Activated T-helper 1 cell treated with anti-CD3 and anti-CD28 coated beads, Interleukin-12 subunit alpha, Interleukin-12 subunit beta, Interleukin-2, Interleukin-4 antibody, amounts not matched to agents 30 ng/mL and 10 ng/mL and 1 ng/mL, durations not matched to agents 14 hours and 24 hours and 36 hours (primary cell): ENCODE measurements at regions not wholly inside any gene's neighbourhood (a gene's known extent, or its start where the extent isn't known, plus 50 kb on each side); places are given as distances from the start of the nearest gene placed in this dataset.
"Not testable (repeated sequence)": the region's sequence is repeated elsewhere in the genome, so short reads cannot be mapped to it uniquely, and the experiment has no call there.

ENCODE experiments used
- DNase-seq: peaks from one replicate; pipeline ENCODE4 v3.0.0; 2021; ENCODE audit warnings: low spot score
- H3K27ac Mint-ChIP-seq: one replicate; pipeline ENCODE4 v1.8.0; 2021; ENCODE audit warnings: mild to moderate bottlenecking, mixed read lengths
- H3K27me3 Mint-ChIP-seq: one replicate; pipeline ENCODE4 v1.8.0; 2022; ENCODE audit warnings: mild to moderate bottlenecking, moderate library complexity, mixed read lengths; ENCODE audit not compliant: insufficient read depth
- H3K36me3 Mint-ChIP-seq: one replicate; pipeline ENCODE4 v1.8.0; 2021; ENCODE audit warnings: low read depth, mixed read lengths
- H3K4me1 Mint-ChIP-seq: one replicate; pipeline ENCODE4 v1.8.0; 2021; ENCODE audit warnings: low read depth, mixed read lengths
- H3K4me3 Mint-ChIP-seq: one replicate; pipeline ENCODE4 v1.8.0; 2021; ENCODE audit warnings: mild to moderate bottlenecking, moderate library complexity, mixed read lengths
- H3K9me3 Mint-ChIP-seq: one replicate; pipeline ENCODE4 v1.8.0; 2021; ENCODE audit warnings: mixed read lengths
- intact Hi-C: fragments of 100-400 bp; cut with micrococcal nuclease; formaldehyde crosslinking; loops from one replicate; pipeline ENCODE4 v1.15.1; 2024

DNA sequence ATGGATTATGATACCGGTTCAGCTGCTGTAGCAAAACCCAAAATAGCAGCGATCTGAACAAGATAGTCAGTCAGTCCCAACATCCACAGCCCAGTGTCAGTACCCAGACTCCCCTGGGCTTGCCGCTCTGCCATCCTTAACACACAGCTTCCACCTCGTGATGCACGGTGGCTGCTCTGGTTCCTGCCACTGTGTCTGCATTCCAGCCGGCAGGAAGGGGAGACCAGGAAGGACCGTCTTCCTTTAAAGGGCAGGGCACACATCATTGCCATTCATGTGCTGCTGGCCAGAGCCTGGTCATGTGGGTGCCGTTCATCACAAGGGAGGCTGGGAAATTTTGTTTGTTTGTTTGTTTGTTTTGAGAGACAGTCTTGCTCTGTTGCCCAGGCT lies 131.0 kb upstream of the IER5L start:
- H3K27me3 Mint-ChIP-seq = peaks cover 4% of the 10 kb centered on the region
- H3K4me3 Mint-ChIP-seq = no peak overlapping the region
- no peak overlapping the region for H3K27ac Mint-ChIP-seq
- intact Hi-C loops = no loop called here
- H3K36me3 Mint-ChIP-seq = no peaks in the 10 kb centered on the region
- DNase-seq = no peak
- H3K9me3 Mint-ChIP-seq = no peaks in the 10 kb centered on the region
- peaks cover 11% of the 10 kb centered on the region for H3K4me1 Mint-ChIP-seq

DNA sequence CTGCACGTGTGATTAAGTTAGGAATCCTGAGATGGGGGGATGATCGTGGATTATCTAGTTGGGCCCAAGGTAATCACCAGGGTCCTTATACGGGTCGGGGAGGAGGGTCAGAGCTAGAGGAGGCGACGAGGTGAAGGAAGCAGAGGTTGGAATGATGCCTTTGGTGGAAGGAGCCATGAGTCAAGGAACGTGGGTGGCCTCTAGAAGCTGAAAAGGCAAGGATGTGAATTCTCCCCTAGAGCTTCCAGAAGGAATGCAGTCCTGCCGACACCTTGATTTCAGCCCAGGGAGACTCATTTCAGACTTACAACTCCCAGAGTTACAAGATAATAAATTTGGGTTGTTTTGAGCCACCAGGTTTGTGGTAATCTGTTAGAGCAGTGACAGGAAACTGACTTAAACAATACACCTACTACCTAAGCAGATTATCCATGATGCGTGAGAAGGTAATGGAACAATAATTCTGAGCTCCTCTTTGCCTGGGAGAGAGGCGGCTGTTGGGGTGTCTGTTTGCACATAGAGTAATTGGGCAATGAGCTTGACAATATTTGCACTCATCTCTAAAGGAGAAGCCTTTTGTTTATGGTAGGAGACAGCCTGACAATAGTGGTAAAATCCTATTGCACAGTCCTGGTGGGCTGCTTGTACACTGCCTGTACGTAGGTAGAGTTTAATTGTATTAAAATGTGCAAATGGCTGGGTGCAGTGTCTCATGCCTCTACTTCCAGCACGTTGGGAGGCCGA lies 129.3 kb upstream of the IER5L start:
- intact Hi-C loops = loop anchor here (1.0 kb wide), 1 partner anchor 37 kb away; no protein-coding TSS in a partner anchor
- no peak overlapping the region for H3K27ac Mint-ChIP-seq
- H3K4me3 Mint-ChIP-seq = no peak overlapping the region
- DNase-seq = no peak
- H3K27me3 Mint-ChIP-seq = peaks cover 4% of the 10 kb centered on the region
- peaks cover 5% of the 10 kb centered on the region for H3K9me3 Mint-ChIP-seq
- H3K36me3 Mint-ChIP-seq = no peaks in the 10 kb centered on the region
- H3K4me1 Mint-ChIP-seq = peaks cover 11% of the 10 kb centered on the region

DNA sequence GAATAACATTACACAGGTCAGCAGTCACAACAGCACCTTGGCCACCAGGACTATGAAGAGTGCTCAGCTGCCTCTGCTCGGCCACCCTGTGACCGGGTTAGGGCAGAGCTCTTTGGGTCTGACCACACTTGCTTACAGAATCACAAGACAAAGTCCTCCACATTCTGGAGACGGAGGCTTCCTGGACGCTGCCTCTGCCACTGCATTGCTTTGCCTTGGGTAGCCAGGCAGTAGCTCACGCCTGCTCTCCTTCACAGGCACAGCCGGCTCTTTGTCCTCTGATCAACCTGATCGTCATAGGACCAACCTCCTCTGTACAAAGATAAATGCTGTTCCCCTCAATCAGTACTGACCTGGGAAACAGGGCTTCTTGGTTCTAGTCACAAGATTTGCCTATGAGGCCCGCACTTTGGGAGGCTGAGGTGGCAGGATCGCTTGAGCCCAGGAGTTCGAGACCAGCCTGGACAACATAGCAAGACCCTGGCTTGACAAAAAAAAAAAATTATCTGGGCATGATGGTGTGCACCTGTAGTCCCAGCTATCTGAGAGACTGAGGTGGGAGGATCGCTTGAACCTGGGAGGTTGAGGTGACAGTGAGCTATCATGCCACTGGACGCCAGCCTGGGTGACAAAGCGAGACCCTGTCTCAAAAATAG lies 128.4 kb upstream of the IER5L start:
- peaks cover 2% of the 10 kb centered on the region for H3K27me3 Mint-ChIP-seq
- H3K9me3 Mint-ChIP-seq = peaks cover 7% of the 10 kb centered on the region
- H3K27ac Mint-ChIP-seq = no peak overlapping the region
- peaks cover 11% of the 10 kb centered on the region for H3K4me1 Mint-ChIP-seq
- H3K36me3 Mint-ChIP-seq = no peaks in the 10 kb centered on the region
- DNase-seq = no peak
- no peak overlapping the region for H3K4me3 Mint-ChIP-seq
- intact Hi-C loops = no loop called here

DNA sequence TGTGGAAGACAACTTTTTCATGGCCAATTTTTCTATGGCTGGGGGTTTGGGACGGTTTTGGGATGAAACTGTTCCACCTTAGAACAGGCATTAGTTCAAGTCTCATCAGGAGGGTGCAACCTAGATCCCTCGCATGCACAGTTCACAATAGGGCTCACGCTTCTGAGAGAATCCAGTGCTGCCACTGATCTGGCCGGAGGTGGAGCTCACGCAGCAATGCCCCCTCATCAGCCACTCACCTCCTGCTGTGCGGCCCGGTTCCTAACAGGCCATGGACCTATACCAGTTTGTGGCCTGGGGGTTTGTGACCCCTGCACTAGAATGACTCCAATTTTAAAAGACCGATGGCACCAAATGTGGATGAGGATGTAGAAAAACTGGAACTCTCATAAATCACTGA lies 127.2 kb upstream of the IER5L start:
- no peaks in the 10 kb centered on the region for H3K36me3 Mint-ChIP-seq
- H3K9me3 Mint-ChIP-seq = peaks cover 7% of the 10 kb centered on the region
- intact Hi-C loops = no loop called here
- no peak overlapping the region for H3K4me3 Mint-ChIP-seq
- H3K27me3 Mint-ChIP-seq = peaks cover 3% of the 10 kb centered on the region
- DNase-seq = no peak
- no peak overlapping the region for H3K27ac Mint-ChIP-seq
- H3K4me1 Mint-ChIP-seq = peaks cover 11% of the 10 kb centered on the region

DNA sequence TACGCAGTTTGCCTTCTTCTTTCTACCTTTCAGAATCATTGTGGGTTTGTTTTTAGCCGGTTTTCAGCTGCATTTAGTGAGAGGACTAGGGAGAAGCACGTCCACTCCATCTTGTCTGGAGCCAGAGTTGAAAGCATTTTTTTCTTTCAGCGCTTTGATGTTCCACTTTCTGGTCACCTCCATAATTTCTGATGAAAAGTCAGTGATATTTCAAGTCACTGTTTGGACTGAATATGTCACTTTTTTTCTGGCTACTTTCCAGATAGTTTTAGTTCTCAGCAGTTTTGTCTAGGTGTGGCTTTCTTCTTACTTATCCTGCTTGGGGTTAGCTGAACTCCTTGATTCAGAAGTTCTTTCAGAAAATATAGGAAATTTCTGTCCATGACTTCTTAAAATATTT lies 123.9 kb upstream of the IER5L start:
- intact Hi-C loops = no loop called here
- Mint-ChIP-seq H3K27me3 (peaks cover 19% of the 10 kb centered on the region), H3K4me3 (no peak overlapping the region), H3K36me3 (no peaks in the 10 kb centered on the region), H3K9me3 (peaks cover 20% of the 10 kb centered on the region), H3K27ac (no peak overlapping the region), H3K4me1 (peaks cover 4% of the 10 kb centered on the region)
- no peak for DNase-seq

- Mint-ChIP-seq H3K27me3 (peaks cover 27% of the 10 kb centered on the region), H3K9me3 (peaks cover 31% of the 10 kb centered on the region)
- H3K36me3 Mint-ChIP-seq, H3K4me1 Mint-ChIP-seq, intact Hi-C loops, H3K4me3 Mint-ChIP-seq, H3K27ac Mint-ChIP-seq, DNase-seq: not testable (repeated sequence)
These were observed 118.1 kb upstream of the IER5L start for GRCh38 chr9:129296195-129296594.

DNA sequence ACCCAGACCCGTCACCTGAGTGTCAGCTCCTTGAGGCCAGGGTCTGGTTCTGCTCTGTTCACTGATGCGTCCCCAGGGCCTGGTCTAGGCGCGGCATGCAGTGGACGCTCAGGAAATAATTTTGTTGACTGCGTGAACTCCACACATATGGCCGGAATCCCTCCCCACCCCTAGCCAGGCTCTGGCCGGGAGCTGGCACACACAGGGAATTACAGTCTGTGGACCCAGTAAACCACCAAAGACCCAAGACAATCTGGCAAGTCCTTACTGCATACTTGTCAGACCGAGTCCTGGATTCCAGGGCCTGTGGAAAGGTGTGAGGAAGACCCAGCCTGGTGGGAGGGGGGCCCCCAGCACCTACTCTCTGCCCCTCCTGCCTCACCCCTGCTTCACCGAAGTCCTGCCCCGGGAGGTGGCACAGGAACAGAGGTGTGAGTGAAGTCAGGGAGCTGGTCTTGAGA lies 113.0 kb upstream of the IER5L start:
- Mint-ChIP-seq H3K4me3 (no peak overlapping the region), H3K9me3 (peaks cover 17% of the 10 kb centered on the region), H3K36me3 (no peaks in the 10 kb centered on the region), H3K27me3 (peaks cover 13% of the 10 kb centered on the region), H3K4me1 (no peaks in the 10 kb centered on the region), H3K27ac (no peak overlapping the region)
- no peak for DNase-seq
- intact Hi-C loops = no loop called here

- no peak for DNase-seq
- no peak overlapping the region for H3K27ac Mint-ChIP-seq
- no peaks in the 10 kb centered on the region for H3K4me1 Mint-ChIP-seq
- H3K27me3 Mint-ChIP-seq = peaks cover 12% of the 10 kb centered on the region
- H3K4me3 Mint-ChIP-seq = no peak overlapping the region
- H3K36me3 Mint-ChIP-seq = no peaks in the 10 kb centered on the region
- intact Hi-C loops = no loop called here
- peaks cover 12% of the 10 kb centered on the region for H3K9me3 Mint-ChIP-seq
These were observed 112.5 kb upstream of the IER5L start for GRCh38 chr9:129290606-129291005.

- Mint-ChIP-seq H3K4me1 (no peaks in the 10 kb centered on the region), H3K9me3 (peaks cover 5% of the 10 kb centered on the region), H3K27ac (no peak overlapping the region), H3K36me3 (no peaks in the 10 kb centered on the region), H3K4me3 (no peak overlapping the region), H3K27me3 (peaks cover 12% of the 10 kb centered on the region)
- DNase-seq = no peak
- intact Hi-C loops = no loop called here
These were observed 111.8 kb upstream of the IER5L start for GRCh38 chr9:129289883-129290282.

GRCh38 chr9:129289131-129289731 lies 111.2 kb upstream of the IER5L start:
- H3K4me1 Mint-ChIP-seq = no peaks in the 10 kb centered on the region
- DNase-seq = no peak
- H3K4me3 Mint-ChIP-seq = no peak overlapping the region
- H3K36me3 Mint-ChIP-seq = no peaks in the 10 kb centered on the region
- intact Hi-C loops = no loop called here
- peaks cover 7% of the 10 kb centered on the region for H3K27me3 Mint-ChIP-seq
- peaks cover under 1% of the 10 kb centered on the region for H3K9me3 Mint-ChIP-seq
- H3K27ac Mint-ChIP-seq = no peak overlapping the region

GRCh38 chr9:129287619-129288305 lies 109.7 kb upstream of the IER5L start:
- Mint-ChIP-seq H3K4me3 (no peak overlapping the region), H3K36me3 (no peaks in the 10 kb centered on the region), H3K27me3 (peaks cover 7% of the 10 kb centered on the region), H3K9me3 (no peaks in the 10 kb centered on the region), H3K4me1 (no peaks in the 10 kb centered on the region), H3K27ac (no peak overlapping the region)
- DNase-seq = no peak
- intact Hi-C loops = no loop called here

- Mint-ChIP-seq H3K36me3 (no peaks in the 10 kb centered on the region), H3K4me1 (no peaks in the 10 kb centered on the region), H3K27ac (no peak overlapping the region), H3K4me3 (no peak overlapping the region), H3K27me3 (peaks cover 6% of the 10 kb centered on the region), H3K9me3 (no peaks in the 10 kb centered on the region)
- no peak for DNase-seq
- intact Hi-C loops = no loop called here
These were observed 108.1 kb upstream of the IER5L start for GRCh38 chr9:129285979-129286772.
